ENCODE measurements at regions not wholly inside any gene's neighbourhood (a gene's known extent, or its start where the extent isn't known, plus 50 kb on each side); places are given as distances from the start of the nearest gene placed in this dataset.

DNA sequence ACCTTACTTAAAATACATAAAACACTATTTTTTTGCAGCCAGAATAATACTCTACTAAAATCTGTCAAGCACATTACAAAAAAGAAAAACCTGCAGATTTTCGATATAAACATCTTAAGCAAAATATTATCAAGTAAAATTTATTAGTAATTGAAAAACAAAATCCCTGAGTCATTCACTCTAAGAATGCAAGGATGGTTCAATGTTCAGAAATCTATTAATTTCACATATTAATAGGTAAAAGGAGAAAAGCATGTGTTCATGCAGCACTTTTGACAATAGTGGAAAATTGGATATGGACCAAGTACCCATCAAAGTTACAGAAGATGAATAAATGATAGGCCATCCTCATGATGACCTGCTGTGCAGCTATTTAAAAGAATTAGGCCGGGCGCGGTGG, 66.2 kb upstream of the OTOS start:
- no peak overlapping the region for H3K4me3 ChIP-seq (ENCODE audit: low read length)
- DNase-seq (no peak), ATAC-seq (ENCODE audit: poor library complexity) (no peak)
- Mint-ChIP-seq H3K4me1 (ENCODE audit: low read depth) (no peaks in the 10 kb centered on the region), H3K4me3 (no peak overlapping the region), H3K27ac (no peak overlapping the region), H3K36me3 (ENCODE audit: low read depth) (no peaks in the 10 kb centered on the region), H3K9me3 (no peaks in the 10 kb centered on the region), H3K27me3 (peaks cover 38% of the 10 kb centered on the region)
- POLR2A ChIA-PET, result no interaction called here
- CTCF ChIA-PET, result no interaction called here
- H3K9me3 ChIP-seq (ENCODE audit: control insufficient read depth in 1 of 2, insufficient read depth in 1 of 2, low read length in 2 of 2), result peaks cover 0 to 14% of the 10 kb centered on the region in 2 experiments
- TF ChIP-seq, protein P1, sequence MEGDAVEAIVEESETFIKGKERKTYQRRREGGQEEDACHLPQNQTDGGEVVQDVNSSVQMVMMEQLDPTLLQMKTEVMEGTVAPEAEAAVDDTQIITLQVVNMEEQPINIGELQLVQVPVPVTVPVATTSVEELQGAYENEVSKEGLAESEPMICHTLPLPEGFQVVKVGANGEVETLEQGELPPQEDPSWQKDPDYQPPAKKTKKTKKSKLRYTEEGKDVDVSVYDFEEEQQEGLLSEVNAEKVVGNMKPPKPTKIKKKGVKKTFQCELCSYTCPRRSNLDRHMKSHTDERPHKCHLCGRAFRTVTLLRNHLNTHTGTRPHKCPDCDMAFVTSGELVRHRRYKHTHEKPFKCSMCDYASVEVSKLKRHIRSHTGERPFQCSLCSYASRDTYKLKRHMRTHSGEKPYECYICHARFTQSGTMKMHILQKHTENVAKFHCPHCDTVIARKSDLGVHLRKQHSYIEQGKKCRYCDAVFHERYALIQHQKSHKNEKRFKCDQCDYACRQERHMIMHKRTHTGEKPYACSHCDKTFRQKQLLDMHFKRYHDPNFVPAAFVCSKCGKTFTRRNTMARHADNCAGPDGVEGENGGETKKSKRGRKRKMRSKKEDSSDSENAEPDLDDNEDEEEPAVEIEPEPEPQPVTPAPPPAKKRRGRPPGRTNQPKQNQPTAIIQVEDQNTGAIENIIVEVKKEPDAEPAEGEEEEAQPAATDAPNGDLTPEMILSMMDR (IDR thresholded peaks at IDR 0.05), result no peak
- H3K27me3 ChIP-seq (ENCODE audit: control insufficient read depth in 1 of 2, insufficient read depth in 2 of 2, low read length in 2 of 2), result peaks cover 8 to 16% of the 10 kb centered on the region in 2 experiments
- H3K36me3 ChIP-seq (ENCODE audit: insufficient read depth, low read length), result no peaks in the 10 kb centered on the region
- no peak overlapping the region for H3K27ac ChIP-seq (ENCODE audit: low read depth in 1 of 2, low read length in 2 of 2)
- intact Hi-C loops (cut with DNase I, micrococcal nuclease), result no loop called here
- H3K4me1 ChIP-seq (ENCODE audit: insufficient read depth, low read length), result no peaks in the 10 kb centered on the region

DNA sequence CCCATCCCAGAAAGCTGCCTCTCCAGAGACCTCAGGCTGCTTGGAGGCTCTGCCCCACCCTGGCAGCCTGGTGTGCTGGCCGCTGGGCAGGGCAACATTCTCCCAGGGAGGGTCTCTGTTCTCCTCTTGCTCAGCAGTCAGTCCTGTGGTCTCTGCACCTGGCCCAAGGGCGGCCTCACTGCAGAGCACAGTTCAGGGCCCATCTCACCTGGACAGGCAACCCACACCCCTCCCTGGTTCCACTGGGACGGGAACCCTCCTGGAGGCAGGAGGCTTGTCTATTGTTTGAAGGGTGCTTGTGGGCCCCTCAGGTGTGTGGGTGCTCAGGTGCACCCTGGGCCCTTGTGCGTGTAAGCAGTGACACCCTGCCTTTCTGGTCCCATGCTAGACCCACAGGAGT, 67.2 kb upstream of the OTOS start:
- Histone ChIP-seq H3K27me3 (ENCODE audit: control insufficient read depth in 1 of 2, insufficient read depth in 2 of 2, low read length in 2 of 2) (peaks cover 7 to 18% of the 10 kb centered on the region in 2 experiments), H3K4me3 (ENCODE audit: low read length) (no peak overlapping the region), H3K9me3 (ENCODE audit: control insufficient read depth in 1 of 2, insufficient read depth in 1 of 2, low read length in 2 of 2) (peaks cover 0 to 17% of the 10 kb centered on the region in 2 experiments), H3K27ac (ENCODE audit: low read depth in 1 of 2, low read length in 2 of 2) (no peak overlapping the region), H3K4me1 (ENCODE audit: insufficient read depth, low read length) (no peaks in the 10 kb centered on the region), H3K36me3 (ENCODE audit: insufficient read depth, low read length) (no peaks in the 10 kb centered on the region)
- H3K36me3 Mint-ChIP-seq (ENCODE audit: low read depth), result no peaks in the 10 kb centered on the region
- no peak overlapping the region for H3K4me3 Mint-ChIP-seq
- H3K9me3 Mint-ChIP-seq, result no peaks in the 10 kb centered on the region
- DNase-seq (no peak), ATAC-seq (ENCODE audit: poor library complexity) (no peak)
- POLR2A ChIA-PET, result no interaction called here
- CTCF ChIA-PET, result no interaction called here
- TF ChIP-seq, protein P1 (IDR thresholded peaks at IDR 0.05), result no peak
- H3K4me1 Mint-ChIP-seq (ENCODE audit: low read depth), result no peaks in the 10 kb centered on the region
- peaks cover 29% of the 10 kb centered on the region for H3K27me3 Mint-ChIP-seq
- intact Hi-C loops (cut with DNase I, micrococcal nuclease), result no loop called here
- no peak overlapping the region for H3K27ac Mint-ChIP-seq

DNA sequence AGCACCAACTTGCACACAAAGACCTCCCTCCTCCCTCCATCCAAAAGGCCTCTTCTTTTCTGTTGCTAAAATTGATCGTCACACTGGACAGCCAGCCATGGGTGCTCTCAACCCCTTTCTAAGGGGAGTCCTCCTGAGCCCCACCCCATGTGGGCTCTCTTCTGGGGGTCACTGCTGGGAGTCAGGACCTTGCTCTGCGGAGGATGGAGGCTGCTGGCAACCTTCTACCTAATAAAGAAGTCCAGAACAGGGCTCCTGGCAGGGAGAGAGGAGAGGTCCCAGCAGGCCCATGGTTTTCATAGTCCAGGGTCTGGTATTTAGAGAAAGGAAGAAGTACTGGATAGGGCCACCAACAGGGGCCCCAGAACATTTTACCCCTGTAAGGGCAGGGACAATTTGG, 67.6 kb upstream of the OTOS start:
- TF ChIP-seq, protein P1 (IDR thresholded peaks at IDR 0.05), result no peak
- ChIA-PET POLR2A (no interaction called here), CTCF (no interaction called here)
- H3K4me1 ChIP-seq (ENCODE audit: insufficient read depth, low read length), result no peaks in the 10 kb centered on the region
- peaks cover 7 to 17% of the 10 kb centered on the region in 2 experiments for H3K27me3 ChIP-seq (ENCODE audit: control insufficient read depth in 1 of 2, insufficient read depth in 2 of 2, low read length in 2 of 2)
- H3K36me3 ChIP-seq (ENCODE audit: insufficient read depth, low read length), result no peaks in the 10 kb centered on the region
- DNase-seq (no peak), ATAC-seq (ENCODE audit: poor library complexity) (no peak)
- H3K27ac ChIP-seq (ENCODE audit: low read depth in 1 of 2, low read length in 2 of 2), result no peak overlapping the region
- no peaks in the 10 kb centered on the region for H3K9me3 Mint-ChIP-seq
- H3K4me3 ChIP-seq (ENCODE audit: low read length), result no peak overlapping the region
- H3K27ac Mint-ChIP-seq, result no peak overlapping the region
- H3K4me1 Mint-ChIP-seq (ENCODE audit: low read depth), result no peaks in the 10 kb centered on the region
- H3K27me3 Mint-ChIP-seq, result peaks cover 25% of the 10 kb centered on the region
- intact Hi-C loops (cut with DNase I, micrococcal nuclease), result no loop called here
- no peak overlapping the region for H3K4me3 Mint-ChIP-seq
- peaks cover 0 to 17% of the 10 kb centered on the region in 2 experiments for H3K9me3 ChIP-seq (ENCODE audit: control insufficient read depth in 1 of 2, insufficient read depth in 1 of 2, low read length in 2 of 2)
- H3K36me3 Mint-ChIP-seq (ENCODE audit: low read depth), result no peaks in the 10 kb centered on the region

All from CD4-positive, alpha-beta T cell (primary cell).